ENCODE measurements at regions not wholly inside any gene's neighbourhood (a gene's known extent, or its start where the extent isn't known, plus 50 kb on each side); places are given as distances from the start of the nearest gene placed in this dataset.
"Not testable (repeated sequence)": the region's sequence is repeated elsewhere in the genome, so short reads cannot be mapped to it uniquely, and the experiment has no call there.

GRCh38 chr12:103011974-103012763 lies 54.7 kb downstream of the ASCL1 start:
- no peak for DNase-seq (ENCODE audit: low spot score)

- DNase-seq (ENCODE audit: low spot score): no peak
Measured at GRCh38 chr12:103012884-103013283, 55.4 kb downstream of the ASCL1 start.

GRCh38 chr12:103013741-103014300 lies 56.3 kb downstream of the ASCL1 start:
- DNase-seq (ENCODE audit: low spot score): no peak

- DNase-seq (ENCODE audit: low spot score): no peak
Measured at GRCh38 chr12:103016381-103016780, 58.9 kb downstream of the ASCL1 start.

GRCh38 chr12:103020839-103021238 lies 63.4 kb downstream of the ASCL1 start:
- DNase-seq (ENCODE audit: low spot score): no peak

GRCh38 chr12:103021538-103022218 lies 64.2 kb downstream of the ASCL1 start:
- no peak for DNase-seq (ENCODE audit: low spot score)

- no peak for DNase-seq (ENCODE audit: low spot score)
Measured at GRCh38 chr12:103024650-103025049, 67.2 kb downstream of the ASCL1 start.

GRCh38 chr12:103026643-103027042 lies 69.2 kb downstream of the ASCL1 start:
- DNase-seq (ENCODE audit: low spot score): not testable (repeated sequence)

- DNase-seq (ENCODE audit: low spot score): no peak
Measured at GRCh38 chr12:103028881-103029639, 71.6 kb downstream of the ASCL1 start.

- DNase-seq (ENCODE audit: low spot score): no peak
Measured at GRCh38 chr12:103036581-103037214, 79.2 kb downstream of the ASCL1 start.

GRCh38 chr12:103043531-103044486 lies 86.3 kb downstream of the ASCL1 start:
- no peak for DNase-seq (ENCODE audit: low spot score)

- no peak for DNase-seq (ENCODE audit: low spot score)
Measured at GRCh38 chr12:103046154-103046553, 88.7 kb downstream of the ASCL1 start.

GRCh38 chr12:103050273-103050672 lies 92.8 kb downstream of the ASCL1 start:
- no peak for DNase-seq (ENCODE audit: low spot score)

GRCh38 chr12:103053089-103053488 lies 95.6 kb downstream of the ASCL1 start:
- DNase-seq (ENCODE audit: low spot score): no peak

- DNase-seq (ENCODE audit: low spot score): peak; percentile 5
Measured at GRCh38 chr12:103073630-103074029, 116.2 kb downstream of the ASCL1 start.

- no peak for DNase-seq (ENCODE audit: low spot score)
Measured at GRCh38 chr12:103075848-103076247, 118.4 kb downstream of the ASCL1 start.

GRCh38 chr12:103077108-103077773 lies 119.8 kb downstream of the ASCL1 start:
- no peak for DNase-seq (ENCODE audit: low spot score)

GRCh38 chr12:103085541-103085940 lies 128.1 kb downstream of the ASCL1 start:
- no peak for DNase-seq (ENCODE audit: low spot score)

- DNase-seq (ENCODE audit: low spot score): no peak
Measured at GRCh38 chr12:103086471-103086870, 129.0 kb downstream of the ASCL1 start.

GRCh38 chr12:103093499-103094106 lies 136.1 kb downstream of the ASCL1 start:
- DNase-seq (ENCODE audit: low spot score): no peak
